ENCODE measurements at regions not wholly inside any gene's neighbourhood (a gene's known extent, or its start where the extent isn't known, plus 50 kb on each side); places are given as distances from the start of the nearest gene placed in this dataset.
"Not testable (repeated sequence)": the region's sequence is repeated elsewhere in the genome, so short reads cannot be mapped to it uniquely, and the experiment has no call there.

DNA sequence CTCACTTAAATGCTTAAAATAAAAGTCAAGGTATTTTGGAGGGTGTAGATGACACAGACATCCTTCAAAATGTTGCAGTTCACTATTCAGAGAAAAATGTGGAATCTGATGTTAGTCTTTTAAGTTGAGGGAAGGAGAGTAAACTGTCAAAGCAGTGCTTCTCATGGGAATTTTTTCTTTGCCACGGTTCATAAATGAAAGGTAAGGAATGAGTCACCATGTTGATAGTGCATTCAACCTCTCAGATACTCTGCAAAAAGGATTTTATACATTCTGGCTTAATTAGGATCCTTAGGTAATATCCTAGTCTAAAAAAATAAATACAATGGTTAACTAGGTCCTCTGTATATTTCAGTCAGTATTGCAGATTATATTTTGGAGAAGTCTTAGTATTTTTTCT is 804.3 kb downstream of the TTLL7 start:
- DNase-seq: not testable (repeated sequence)

DNA sequence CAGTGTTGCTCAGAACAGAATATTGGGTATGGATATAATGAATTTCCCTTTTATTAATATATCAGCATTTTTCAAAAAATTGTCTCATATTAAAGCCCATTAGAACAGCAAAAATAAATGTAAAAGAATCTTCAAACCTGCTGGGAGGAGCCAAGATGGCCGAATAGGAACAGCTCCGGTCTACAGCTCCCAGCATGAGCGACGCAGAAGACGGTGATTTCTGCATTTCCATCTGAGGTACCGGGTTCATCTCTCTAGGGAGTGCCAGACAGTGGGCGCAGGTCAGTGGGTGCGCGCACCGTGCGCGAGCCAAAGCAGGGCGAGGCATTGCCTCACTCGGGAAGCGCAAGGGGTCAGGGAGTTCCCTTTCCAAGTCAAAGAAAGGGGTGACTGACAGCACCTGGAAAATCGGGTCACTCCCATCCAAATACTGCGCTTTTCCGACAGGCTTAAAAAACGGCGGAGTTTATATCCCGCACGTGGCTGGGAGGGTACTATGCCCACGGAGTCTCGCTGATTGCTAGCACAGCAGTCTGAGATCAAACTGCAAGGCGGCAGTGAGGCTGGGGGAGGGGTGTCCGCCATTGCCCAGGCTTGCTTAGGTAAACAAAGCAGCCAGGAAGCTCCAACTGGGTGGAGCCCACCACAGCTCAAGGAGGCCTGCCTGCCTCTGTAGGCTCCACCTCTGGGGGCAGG is 816.8 kb downstream of the TTLL7 start:
- not testable (repeated sequence) for DNase-seq

- not testable (repeated sequence) for DNase-seq
Measured at GRCh38 chr1:83180621-83181020, 818.3 kb downstream of the TTLL7 start.

DNA sequence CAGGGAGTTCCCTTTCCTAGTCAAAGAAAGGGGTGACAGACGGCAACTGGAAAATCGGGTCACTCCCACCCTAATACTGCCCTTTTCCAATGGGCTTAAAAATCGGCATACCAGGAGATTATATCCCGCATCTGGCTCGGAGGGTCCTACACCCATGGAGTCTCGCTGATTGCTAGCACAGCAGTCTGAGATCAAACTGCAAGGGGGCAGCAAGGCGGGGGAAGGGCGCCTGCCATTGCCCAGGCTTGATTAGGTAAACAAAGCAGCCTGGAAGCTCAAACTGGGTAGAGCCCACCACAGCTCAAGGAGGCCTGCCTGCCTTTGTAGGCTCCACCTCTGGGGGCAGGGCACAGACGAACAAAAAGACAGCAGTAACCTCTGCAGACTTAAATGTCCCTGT is 831.3 kb downstream of the TTLL7 start:
- DNase-seq: not testable (repeated sequence)

DNA sequence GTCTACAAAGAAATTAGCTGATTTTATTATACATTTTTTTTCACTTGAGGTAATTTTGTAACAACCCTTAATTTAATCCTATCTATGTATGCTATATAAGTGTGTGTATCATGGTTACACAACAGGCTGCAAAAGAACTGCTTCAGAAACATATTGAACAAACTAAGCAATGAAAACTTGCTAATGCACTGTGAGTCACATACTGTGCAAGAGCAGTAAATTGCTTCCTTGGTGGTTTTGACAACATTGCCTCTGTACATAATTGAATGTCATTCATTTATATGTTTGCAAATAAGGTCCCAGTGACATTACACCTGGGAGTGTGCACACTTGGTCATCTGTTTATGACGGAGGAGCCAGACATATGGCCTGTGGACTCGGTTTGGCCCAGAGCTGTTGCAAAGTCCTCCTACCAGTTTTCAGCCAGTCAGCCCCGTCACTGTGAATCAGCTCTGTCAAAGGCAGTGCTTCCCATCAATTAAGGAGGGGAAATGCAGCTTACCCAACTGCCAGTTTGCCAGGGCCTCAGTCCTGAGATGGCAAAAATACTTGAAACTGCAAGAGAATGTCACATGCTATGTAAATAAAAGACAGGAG is 835.0 kb downstream of the TTLL7 start:
- not testable (repeated sequence) for DNase-seq

- not testable (repeated sequence) for DNase-seq
Measured at GRCh38 chr1:83158924-83159323, 840.0 kb downstream of the TTLL7 start.

- DNase-seq: not testable (repeated sequence)
Measured at GRCh38 chr1:83154306-83154705, 844.6 kb downstream of the TTLL7 start.

DNA sequence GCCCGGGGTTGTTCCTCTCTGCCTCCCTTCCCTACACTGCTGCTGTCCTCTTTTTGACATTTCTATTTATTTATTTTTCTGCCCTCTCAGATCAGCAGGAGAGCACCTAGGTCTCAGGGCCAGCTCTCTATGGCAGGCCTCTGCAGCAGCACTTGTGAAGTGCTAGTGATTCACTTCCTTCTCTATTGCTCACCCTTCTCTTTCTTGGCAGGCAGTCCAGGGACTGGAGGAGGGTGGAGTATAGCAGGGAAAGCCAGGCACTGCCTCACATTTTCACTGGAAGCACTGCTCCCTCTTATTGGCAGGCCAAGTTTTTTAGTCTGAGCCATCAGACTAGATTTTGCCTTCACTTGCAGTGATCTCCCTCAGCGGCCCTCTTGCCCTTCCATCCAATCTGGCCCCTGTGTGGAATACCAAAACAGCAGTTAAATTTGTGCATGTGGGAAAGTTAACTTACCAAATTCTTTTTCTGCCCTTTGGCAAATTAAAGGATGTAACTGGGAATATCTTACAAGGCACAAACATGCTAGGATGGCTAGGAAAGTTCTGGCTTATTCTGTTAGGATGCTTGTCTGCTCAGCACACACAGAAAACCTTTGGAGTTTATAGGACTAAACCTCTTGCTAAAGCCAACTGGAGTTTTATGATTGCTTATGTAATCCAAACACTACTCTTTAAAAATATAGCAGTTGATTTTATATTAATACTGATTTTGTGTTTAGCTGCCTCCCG is 847.6 kb downstream of the TTLL7 start:
- not testable (repeated sequence) for DNase-seq

GRCh38 chr1:83150479-83150878 is 848.5 kb downstream of the TTLL7 start:
- DNase-seq: not testable (repeated sequence)

DNA sequence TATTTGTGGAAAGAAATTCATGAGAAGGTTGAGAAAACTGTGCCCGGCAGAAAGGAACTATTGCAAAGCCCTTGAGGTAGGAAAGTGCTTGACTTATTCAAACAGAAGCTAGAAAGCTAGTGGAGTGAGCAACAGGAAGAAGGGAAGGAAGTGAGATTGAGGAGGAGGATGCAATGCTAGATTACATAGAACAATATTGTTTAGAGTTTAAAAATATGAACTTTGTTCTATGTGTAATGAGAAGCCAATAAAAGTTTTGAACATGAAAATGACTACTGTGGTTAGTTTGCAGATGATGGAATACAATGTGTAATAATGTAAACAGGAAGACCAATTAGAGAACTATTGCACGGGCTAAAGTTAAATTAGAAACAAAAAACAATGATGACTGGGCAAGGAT is 853.1 kb downstream of the TTLL7 start:
- not testable (repeated sequence) for DNase-seq

- not testable (repeated sequence) for DNase-seq
Measured at GRCh38 chr1:83142802-83143201, 856.1 kb downstream of the TTLL7 start.

- DNase-seq: not testable (repeated sequence)
Measured at GRCh38 chr1:83135524-83136157, 863.3 kb downstream of the TTLL7 start.

DNA sequence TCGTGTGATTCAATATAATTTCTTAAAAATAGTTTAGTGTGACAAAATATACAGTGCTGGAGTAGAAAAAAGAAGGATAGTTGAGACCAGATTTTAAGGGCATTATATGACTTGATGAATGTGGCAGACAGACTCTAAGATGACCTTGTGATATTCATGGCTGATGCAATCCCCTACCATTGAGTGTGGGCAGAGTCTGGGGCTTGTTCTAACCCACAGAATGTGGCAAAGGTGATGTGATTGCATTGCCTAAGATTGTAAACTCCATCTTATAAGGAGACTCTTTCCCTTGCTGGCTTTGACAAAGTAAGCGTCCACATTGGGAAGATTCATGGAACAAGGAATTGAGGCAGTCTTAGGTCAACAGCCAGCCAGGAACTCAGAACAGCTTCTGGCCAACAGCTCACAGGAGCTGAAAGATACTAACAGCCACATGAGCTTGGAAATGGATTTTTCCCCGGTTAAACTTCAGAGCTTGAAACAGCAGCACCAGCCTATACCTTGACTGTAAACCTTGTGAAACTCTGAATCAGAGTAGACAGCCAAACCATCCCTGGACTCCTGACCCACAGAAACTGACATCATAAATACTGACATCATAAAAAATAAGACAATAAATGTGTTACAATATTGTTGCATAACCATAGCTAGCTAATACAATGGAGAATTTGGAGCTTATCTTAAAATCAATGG is 864.5 kb downstream of the TTLL7 start:
- not testable (repeated sequence) for DNase-seq

GRCh38 chr1:83131692-83131955 is 867.3 kb downstream of the TTLL7 start:
- no peak for DNase-seq

DNA sequence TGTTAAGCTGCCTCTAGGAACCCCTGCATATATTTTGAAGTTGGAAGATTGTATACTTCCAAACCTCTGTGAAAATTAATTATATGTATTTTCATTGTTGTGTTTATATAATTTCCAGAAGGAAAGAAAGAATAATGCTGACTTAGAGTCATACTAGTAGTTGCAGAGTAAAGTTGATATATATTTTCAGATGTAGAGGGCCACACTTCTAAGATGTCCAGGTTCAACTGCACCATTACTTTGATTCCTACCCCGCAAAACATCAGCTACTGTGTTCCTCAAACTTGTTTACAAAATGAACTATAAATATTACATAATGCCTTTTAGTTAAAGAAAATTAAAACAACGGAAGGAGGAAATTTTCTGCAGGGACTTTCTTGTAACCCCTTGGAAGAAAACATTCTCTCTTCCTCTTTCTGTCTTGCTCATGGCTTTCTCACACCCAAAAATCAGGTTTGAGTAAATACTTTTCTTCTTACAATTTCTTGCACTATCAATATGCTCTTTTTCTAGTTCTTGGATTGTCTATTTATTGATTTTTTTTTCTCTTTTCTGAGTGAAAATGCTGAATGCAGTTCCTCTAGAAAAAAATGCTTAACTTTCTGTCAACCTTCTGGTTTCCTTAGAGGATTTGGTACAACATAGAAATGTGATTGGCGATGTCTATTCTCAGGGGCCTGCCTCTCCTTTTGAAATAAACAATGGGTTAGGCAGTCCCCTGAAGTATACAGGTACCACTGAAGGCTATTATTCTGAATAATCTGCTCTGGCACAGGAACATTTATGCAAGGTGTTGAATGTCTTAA is 867.8 kb downstream of the TTLL7 start:
- DNase-seq: no peak

DNA sequence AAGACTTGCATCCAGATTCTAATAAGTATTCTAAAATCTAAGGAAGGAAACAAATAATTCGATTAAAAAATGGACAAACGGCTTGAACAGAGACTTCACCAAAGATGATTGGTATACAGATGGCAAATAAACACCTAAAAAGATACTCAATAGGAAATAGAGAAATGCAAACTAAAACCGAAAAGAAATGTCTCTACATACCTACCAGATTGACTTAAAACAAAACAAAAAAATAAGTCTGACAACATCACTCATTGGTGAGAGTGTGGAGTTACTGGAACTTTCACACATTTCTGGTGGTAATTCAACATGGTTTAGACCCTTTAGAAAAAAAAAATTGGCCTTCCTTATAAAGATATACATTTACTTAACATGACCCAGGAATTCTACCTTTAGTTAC is 869.8 kb downstream of the TTLL7 start:
- no peak for DNase-seq

DNA sequence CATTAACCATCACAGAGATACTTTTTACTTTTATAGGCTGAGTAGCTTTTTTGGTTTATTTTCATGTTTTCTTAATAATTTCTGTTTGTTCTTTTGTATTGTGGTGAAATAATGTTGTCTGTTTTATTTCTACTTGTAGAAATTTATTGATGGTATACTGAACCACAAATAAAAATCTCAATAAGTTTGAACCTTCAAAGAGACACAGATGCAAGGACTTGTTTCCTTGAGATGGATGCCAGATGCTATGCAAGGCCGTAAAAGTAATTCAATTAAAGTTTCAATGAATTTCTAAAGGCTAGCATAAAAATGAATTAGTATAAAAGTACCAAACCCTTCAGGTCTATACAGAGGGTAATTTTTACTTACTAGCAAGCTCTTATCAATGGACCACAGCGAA is 873.5 kb downstream of the TTLL7 start:
- no peak for DNase-seq

- no peak for DNase-seq
Measured at GRCh38 chr1:83123019-83123418, 875.9 kb downstream of the TTLL7 start.

- DNase-seq: no peak
Measured at GRCh38 chr1:83118472-83118871, 880.5 kb downstream of the TTLL7 start.

GRCh38 chr1:83117030-83117429 is 881.9 kb downstream of the TTLL7 start:
- DNase-seq: not testable (repeated sequence)

GRCh38 chr1:83115785-83116184 is 883.1 kb downstream of the TTLL7 start:
- no peak for DNase-seq

DNA sequence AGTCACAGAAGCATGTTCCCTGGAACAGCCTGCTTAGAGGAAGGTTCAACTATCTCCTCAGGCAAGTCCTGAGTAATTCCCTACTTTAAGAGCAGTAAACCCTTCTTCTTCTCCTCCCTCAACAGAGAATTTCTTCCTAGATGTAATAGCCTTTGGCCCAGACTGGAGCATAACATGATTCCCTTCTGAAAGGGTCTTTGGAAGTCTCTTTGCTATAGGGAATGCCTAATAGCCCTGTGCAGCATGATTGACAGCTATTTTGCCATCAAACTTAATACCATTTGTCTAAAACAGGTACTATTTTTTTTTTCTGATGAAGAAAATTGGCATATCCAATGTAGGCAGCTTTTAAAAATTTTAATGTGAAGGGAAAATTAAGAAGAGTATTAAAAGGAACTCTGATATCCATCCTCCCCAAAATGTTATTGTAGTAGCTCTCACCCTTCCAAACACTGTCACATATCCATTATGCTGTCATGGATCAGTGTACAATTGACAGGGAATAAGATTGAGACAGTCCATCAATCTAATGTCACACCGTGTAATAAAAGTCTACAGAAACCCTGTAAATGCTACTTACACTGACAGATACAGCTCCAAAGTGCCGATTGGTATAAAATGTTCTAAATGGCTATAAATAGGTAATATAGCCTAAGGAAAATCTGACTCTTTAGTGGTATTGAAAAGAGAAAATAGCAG is 884.6 kb downstream of the TTLL7 start:
- no peak for DNase-seq
